ENCODE measurements at regions not wholly inside any gene's neighbourhood (a gene's known extent, or its start where the extent isn't known, plus 50 kb on each side); places are given as distances from the start of the nearest gene placed in this dataset.

- no peak overlapping the region for H3K27ac Mint-ChIP-seq
- no peaks in the 10 kb centered on the region for H3K9me3 Mint-ChIP-seq
These were observed 378.9 kb downstream of the SNAPC1 start for GRCh38 chr14:62141139-62141538.

GRCh38 chr14:62143245-62143644, 381.0 kb downstream of the SNAPC1 start:
- Mint-ChIP-seq H3K4me3 (no peak overlapping the region), H3K4me1 (no peaks in the 10 kb centered on the region), H3K27me3 (peaks cover 20% of the 10 kb centered on the region), H3K9me3 (peaks cover 14% of the 10 kb centered on the region), H3K27ac (no peak overlapping the region), H3K36me3 (no peaks in the 10 kb centered on the region)
- DNase-seq, result no peak

More at GRCh38 chr14:62141139-62141538, 378.9 kb downstream of the SNAPC1 start:
- Mint-ChIP-seq H3K27me3 (peaks cover 24% of the 10 kb centered on the region), H3K4me1 (no peaks in the 10 kb centered on the region), H3K4me3 (no peak overlapping the region), H3K36me3 (no peaks in the 10 kb centered on the region)
- DNase-seq, result no peak

- DNase-seq, result no peak
- H3K4me1 Mint-ChIP-seq, result no peaks in the 10 kb centered on the region
- no peaks in the 10 kb centered on the region for H3K36me3 Mint-ChIP-seq
- H3K27me3 Mint-ChIP-seq, result peaks cover 19% of the 10 kb centered on the region
- H3K9me3 Mint-ChIP-seq, result peaks cover 16% of the 10 kb centered on the region
- H3K27ac Mint-ChIP-seq, result no peak overlapping the region
- no peak overlapping the region for H3K4me3 Mint-ChIP-seq
These were observed 382.6 kb downstream of the SNAPC1 start for GRCh38 chr14:62144863-62145262.

GRCh38 chr14:62146030-62146429, 383.8 kb downstream of the SNAPC1 start:
- DNase-seq, result no peak
- H3K4me3 Mint-ChIP-seq, result no peak overlapping the region
- no peaks in the 10 kb centered on the region for H3K36me3 Mint-ChIP-seq
- H3K4me1 Mint-ChIP-seq, result no peaks in the 10 kb centered on the region
- peaks cover 13% of the 10 kb centered on the region for H3K27me3 Mint-ChIP-seq
- peaks cover 16% of the 10 kb centered on the region for H3K9me3 Mint-ChIP-seq
- no peak overlapping the region for H3K27ac Mint-ChIP-seq

- Mint-ChIP-seq H3K9me3 (no peaks in the 10 kb centered on the region), H3K4me1 (no peaks in the 10 kb centered on the region), H3K36me3 (no peaks in the 10 kb centered on the region), H3K27me3 (peaks cover 16% of the 10 kb centered on the region), H3K4me3 (no peak overlapping the region), H3K27ac (no peak overlapping the region)
- no peak for DNase-seq
These were observed 393.8 kb downstream of the SNAPC1 start for GRCh38 chr14:62156052-62156451.

- no peaks in the 10 kb centered on the region for H3K9me3 Mint-ChIP-seq
- no peak overlapping the region for H3K4me3 Mint-ChIP-seq
- no peaks in the 10 kb centered on the region for H3K4me1 Mint-ChIP-seq
- H3K27me3 Mint-ChIP-seq, result peaks cover 18% of the 10 kb centered on the region
- no peak overlapping the region for H3K27ac Mint-ChIP-seq
- no peak for DNase-seq
- H3K36me3 Mint-ChIP-seq, result no peaks in the 10 kb centered on the region
These were observed 396.6 kb downstream of the SNAPC1 start for GRCh38 chr14:62158779-62159178.

- Mint-ChIP-seq H3K27me3 (peaks cover 19% of the 10 kb centered on the region), H3K4me3 (no peak overlapping the region), H3K36me3 (no peaks in the 10 kb centered on the region), H3K4me1 (no peaks in the 10 kb centered on the region), H3K27ac (no peak overlapping the region), H3K9me3 (no peaks in the 10 kb centered on the region)
- no peak for DNase-seq
These were observed 397.1 kb downstream of the SNAPC1 start for GRCh38 chr14:62159314-62159713.

- Mint-ChIP-seq H3K27ac (no peak overlapping the region), H3K4me1 (no peaks in the 10 kb centered on the region), H3K27me3 (peaks cover 23% of the 10 kb centered on the region), H3K4me3 (no peak overlapping the region), H3K9me3 (no peaks in the 10 kb centered on the region), H3K36me3 (no peaks in the 10 kb centered on the region)
- no peak for DNase-seq
These were observed 400.9 kb downstream of the SNAPC1 start for GRCh38 chr14:62162998-62163589.

GRCh38 chr14:62168564-62169155, 406.4 kb downstream of the SNAPC1 start:
- no peaks in the 10 kb centered on the region for H3K36me3 Mint-ChIP-seq
- peaks cover 24% of the 10 kb centered on the region for H3K27me3 Mint-ChIP-seq
- no peaks in the 10 kb centered on the region for H3K4me1 Mint-ChIP-seq
- no peak for DNase-seq
- no peaks in the 10 kb centered on the region for H3K9me3 Mint-ChIP-seq
- H3K27ac Mint-ChIP-seq, result no peak overlapping the region
- no peak overlapping the region for H3K4me3 Mint-ChIP-seq

GRCh38 chr14:62179367-62180018, 417.3 kb downstream of the SNAPC1 start:
- DNase-seq, result peak; percentile 9
- peaks cover 11% of the 10 kb centered on the region for H3K27me3 Mint-ChIP-seq
- H3K9me3 Mint-ChIP-seq, result no peaks in the 10 kb centered on the region
- H3K27ac Mint-ChIP-seq, result no peak overlapping the region
- no peaks in the 10 kb centered on the region for H3K4me1 Mint-ChIP-seq
- no peak overlapping the region for H3K4me3 Mint-ChIP-seq
- H3K36me3 Mint-ChIP-seq, result no peaks in the 10 kb centered on the region

- H3K27ac Mint-ChIP-seq, result no peak overlapping the region
- no peak for DNase-seq
- no peaks in the 10 kb centered on the region for H3K36me3 Mint-ChIP-seq
These were observed 419.4 kb downstream of the SNAPC1 start for GRCh38 chr14:62181591-62181990.

GRCh38 chr14:62185078-62185477, 422.9 kb downstream of the SNAPC1 start:
- Mint-ChIP-seq H3K36me3 (no peaks in the 10 kb centered on the region), H3K27me3 (peaks cover 15% of the 10 kb centered on the region), H3K4me3 (no peak overlapping the region), H3K27ac (no peak overlapping the region), H3K9me3 (no peaks in the 10 kb centered on the region), H3K4me1 (no peaks in the 10 kb centered on the region)
- no peak for DNase-seq

More at GRCh38 chr14:62181591-62181990, 419.4 kb downstream of the SNAPC1 start:
- H3K9me3 Mint-ChIP-seq, result no peaks in the 10 kb centered on the region
- peaks cover 4% of the 10 kb centered on the region for H3K27me3 Mint-ChIP-seq
- H3K4me1 Mint-ChIP-seq, result no peaks in the 10 kb centered on the region
- no peak overlapping the region for H3K4me3 Mint-ChIP-seq

- no peak overlapping the region for H3K27ac Mint-ChIP-seq
- DNase-seq, result no peak
- no peak overlapping the region for H3K4me3 Mint-ChIP-seq
- no peaks in the 10 kb centered on the region for H3K9me3 Mint-ChIP-seq
- H3K36me3 Mint-ChIP-seq, result no peaks in the 10 kb centered on the region
- peaks cover 24% of the 10 kb centered on the region for H3K27me3 Mint-ChIP-seq
- H3K4me1 Mint-ChIP-seq, result no peaks in the 10 kb centered on the region
These were observed 425.0 kb downstream of the SNAPC1 start for GRCh38 chr14:62187265-62187664.

GRCh38 chr14:62189698-62190097, 427.5 kb downstream of the SNAPC1 start:
- no peak for DNase-seq
- H3K27me3 Mint-ChIP-seq, result peaks cover 24% of the 10 kb centered on the region

GRCh38 chr14:62206456-62206855, 444.2 kb downstream of the SNAPC1 start:
- H3K27me3 Mint-ChIP-seq, result peaks cover 32% of the 10 kb centered on the region
- H3K36me3 Mint-ChIP-seq, result no peaks in the 10 kb centered on the region
- no peak overlapping the region for H3K4me3 Mint-ChIP-seq
- no peaks in the 10 kb centered on the region for H3K4me1 Mint-ChIP-seq
- H3K9me3 Mint-ChIP-seq, result peaks cover 5% of the 10 kb centered on the region
- no peak overlapping the region for H3K27ac Mint-ChIP-seq
- no peak for DNase-seq

More at GRCh38 chr14:62189698-62190097, 427.5 kb downstream of the SNAPC1 start:
- H3K4me1 Mint-ChIP-seq, result no peaks in the 10 kb centered on the region
- H3K4me3 Mint-ChIP-seq, result no peak overlapping the region
- H3K27ac Mint-ChIP-seq, result no peak overlapping the region
- H3K36me3 Mint-ChIP-seq, result no peaks in the 10 kb centered on the region
- no peaks in the 10 kb centered on the region for H3K9me3 Mint-ChIP-seq

Data from activated naive CD8-positive, alpha-beta T cell treated with anti-CD3 and anti-CD28 coated beads for 36 hours (primary cell).